HEK293 (cell line): ENCODE measurements at regions not wholly inside any gene's neighbourhood (a gene's known extent, or its start where the extent isn't known, plus 50 kb on each side); places are given as distances from the start of the nearest gene placed in this dataset.

ENCODE experiments used
- CTCF ChIA-PET: fragments of 350-600 bp; formaldehyde crosslinking; extraction: SDS; loops from one replicate; lab custom pipeline; 2021; ENCODE audit warnings: antibody characterized with exemption; lab: Yijun Ruan, JAX
- POLR2A ChIA-PET: fragments of 300-600 bp; formaldehyde crosslinking; extraction: SDS; loops from one replicate; lab custom pipeline; 2020; ENCODE audit warnings: antibody characterized with exemption, inconsistent platforms; lab: Yijun Ruan, JAX
- H3K27ac ChIP-seq: fragments of 200-500 bp; sonication (Bioruptor generic); 2 replicates; pipeline ENCODE4 v1.5.1; 2014; ENCODE audit warnings: low read depth, low read length, control low read depth, inconsistent platforms; ENCODE audit errors: extremely low read depth
- H3K36me3 ChIP-seq, 2 experiments: fragments of 200-500 bp in 1 of 2; sonication (Bioruptor generic) in 1 of 2; 1 replicate in 1 of 2; 2 replicates in 1 of 2; pipeline ENCODE4 v1.5.1; 2014 to 2017; ENCODE audit warnings: inconsistent platforms in 2 of 2, low read length in 2 of 2; ENCODE audit not compliant: control insufficient read depth in 2 of 2, insufficient read depth in 1 of 2
- H3K4me1 ChIP-seq: fragments of 200-500 bp; sonication (Bioruptor generic); 2 replicates; pipeline ENCODE4 v1.5.1; 2014; ENCODE audit warnings: mild to moderate bottlenecking, low read length, inconsistent platforms; ENCODE audit not compliant: control insufficient read depth, insufficient read depth
- H3K4me3 ChIP-seq: 2 replicates; pipeline ENCODE4 v1.5.1; 2011; ENCODE audit warnings: low read depth, mild to moderate bottlenecking, control low read depth, low read length, moderate library complexity
- H3K9me3 ChIP-seq: fragments of 200-500 bp; sonication (Bioruptor generic); 2 replicates; pipeline ENCODE4 v1.5.1; 2014; ENCODE audit warnings: low read depth, low read length, inconsistent platforms; ENCODE audit not compliant: control insufficient read depth, insufficient read depth
- GLIS1 ChIP-seq: fragments of 450-650 bp; formaldehyde crosslinking; IDR thresholded peaks from 2 replicates; pipeline ENCODE4 v1.5.1; 2016; ENCODE audit warnings: missing biosample characterization, missing genetic modification characterization
- HOXD13 ChIP-seq: sonication (generic); formaldehyde crosslinking; IDR thresholded peaks from 2 replicates; pipeline ENCODE4 v1.8.0; 2022; ENCODE audit warnings: missing genetic modification reagents, borderline replicate concordance
- IKZF3 ChIP-seq: fragments of 450-650 bp; IDR thresholded peaks from 2 replicates; pipeline ENCODE4 v1.5.0; 2018; ENCODE audit warnings: missing biosample characterization, mild to moderate bottlenecking, missing genetic modification characterization, moderate library complexity
- OSR2 ChIP-seq: fragments of 450-650 bp; formaldehyde crosslinking; IDR thresholded peaks from 2 replicates; pipeline ENCODE4 v1.5.1; 2016; ENCODE audit warnings: missing biosample characterization, missing genetic modification characterization
- SCRT1 ChIP-seq: fragments of 450-650 bp; formaldehyde crosslinking; IDR thresholded peaks from 2 replicates; pipeline ENCODE4 v1.5.1; 2016; ENCODE audit warnings: missing biosample characterization, missing genetic modification characterization, borderline replicate concordance
- ZFP69B ChIP-seq: fragments of 450-650 bp; formaldehyde crosslinking; IDR thresholded peaks from 2 replicates; pipeline ENCODE4 v1.5.1; 2016; ENCODE audit warnings: missing biosample characterization, missing genetic modification characterization
- ZIC2 ChIP-seq: fragments of 450-650 bp; formaldehyde crosslinking; IDR thresholded peaks from 2 replicates; pipeline ENCODE4 v1.5.1; 2016; ENCODE audit warnings: missing biosample characterization, missing genetic modification characterization
- ZNF19 ChIP-seq: fragments of 450-650 bp; formaldehyde crosslinking; IDR thresholded peaks from 2 replicates; pipeline ENCODE4; 2016; ENCODE audit warnings: missing biosample characterization, missing genetic modification characterization, low read depth
- ZNF266 ChIP-seq: fragments of 450-650 bp; formaldehyde crosslinking; IDR thresholded peaks from 2 replicates; pipeline ENCODE4 v1.5.1; 2016; ENCODE audit warnings: missing biosample characterization, missing genetic modification characterization, low read depth
- ZNF274 ChIP-seq, 2 experiments: fragments of 200-500 bp in 1 of 2; fragments of 450-650 bp in 1 of 2; sonication (Bioruptor generic) in 1 of 2; formaldehyde crosslinking in 1 of 2; IDR thresholded peaks; 2 replicates each; pipeline versions ENCODE4 v1.5.1 to v1.6.1; 2014 to 2016; ENCODE audit warnings: borderline replicate concordance in 1 of 2, inconsistent platforms in 1 of 2, low read length in 1 of 2, missing biosample characterization in 1 of 2, missing genetic modification characterization in 1 of 2
- ZNF302 ChIP-seq: fragments of 450-650 bp; formaldehyde crosslinking; IDR thresholded peaks from 2 replicates; pipeline ENCODE4 v1.5.1; 2016; ENCODE audit warnings: missing biosample characterization, missing genetic modification characterization, low read depth
- ZNF404 ChIP-seq: fragments of 450-650 bp; formaldehyde crosslinking; IDR thresholded peaks from 2 replicates; pipeline ENCODE4 v1.5.1; 2017; ENCODE audit warnings: missing biosample characterization, missing genetic modification characterization
- ZNF423 ChIP-seq: fragments of 450-650 bp; formaldehyde crosslinking; IDR thresholded peaks from 2 replicates; pipeline ENCODE4 v1.5.1; 2016; ENCODE audit warnings: missing biosample characterization, missing genetic modification characterization
- ZNF558 ChIP-seq: fragments of 450-650 bp; formaldehyde crosslinking; IDR thresholded peaks from 2 replicates; pipeline ENCODE4 v1.5.1; 2016; ENCODE audit warnings: missing biosample characterization, missing genetic modification characterization
- ZNF626 ChIP-seq: fragments of 450-650 bp; sonication (Bioruptor Pico); formaldehyde crosslinking; IDR thresholded peaks from 2 replicates; pipeline ENCODE4 v1.5.1; 2018; ENCODE audit warnings: missing biosample characterization, missing genetic modification characterization, inconsistent platforms
- ZNF707 ChIP-seq: fragments of 450-650 bp; formaldehyde crosslinking; IDR thresholded peaks from 2 replicates; pipeline ENCODE4 v1.5.1; 2016; ENCODE audit warnings: missing biosample characterization, missing genetic modification characterization
- ZNF792 ChIP-seq: fragments of 450-650 bp; formaldehyde crosslinking; IDR thresholded peaks from 2 replicates; pipeline ENCODE4 v1.5.1; 2016; ENCODE audit warnings: missing biosample characterization, missing genetic modification characterization
- ZNF837 ChIP-seq: fragments of 450-650 bp; formaldehyde crosslinking; IDR thresholded peaks from 2 replicates; pipeline ENCODE4 v1.5.1; 2016; ENCODE audit warnings: missing biosample characterization, missing genetic modification characterization
- TF ChIP-seq, protein P1 (sequence below): fragments of 450-650 bp; formaldehyde crosslinking; IDR thresholded peaks from 2 replicates; pipeline ENCODE4 v1.5.1; 2016; ENCODE audit warnings: missing biosample characterization, missing genetic modification characterization
- TF ChIP-seq, protein P2 (sequence below): fragments of 450-650 bp; formaldehyde crosslinking; IDR thresholded peaks from 2 replicates; pipeline ENCODE4 v1.5.1; 2016; ENCODE audit warnings: missing biosample characterization, missing genetic modification characterization
- TF ChIP-seq, protein P3 (sequence below): fragments of 450-650 bp; formaldehyde crosslinking; IDR thresholded peaks from 2 replicates; pipeline ENCODE4 v1.5.1; 2016; ENCODE audit warnings: missing biosample characterization, missing genetic modification characterization
- TF ChIP-seq, protein P4 (sequence below): fragments of 450-650 bp; formaldehyde crosslinking; IDR thresholded peaks from 2 replicates; pipeline ENCODE4 v1.5.1; 2017; ENCODE audit warnings: missing biosample characterization, missing genetic modification characterization
- TF ChIP-seq, protein P5 (sequence below): fragments of 450-650 bp; formaldehyde crosslinking; IDR thresholded peaks from 2 replicates; pipeline ENCODE4 v1.5.1; 2016; ENCODE audit warnings: missing biosample characterization, missing genetic modification characterization

DNA sequence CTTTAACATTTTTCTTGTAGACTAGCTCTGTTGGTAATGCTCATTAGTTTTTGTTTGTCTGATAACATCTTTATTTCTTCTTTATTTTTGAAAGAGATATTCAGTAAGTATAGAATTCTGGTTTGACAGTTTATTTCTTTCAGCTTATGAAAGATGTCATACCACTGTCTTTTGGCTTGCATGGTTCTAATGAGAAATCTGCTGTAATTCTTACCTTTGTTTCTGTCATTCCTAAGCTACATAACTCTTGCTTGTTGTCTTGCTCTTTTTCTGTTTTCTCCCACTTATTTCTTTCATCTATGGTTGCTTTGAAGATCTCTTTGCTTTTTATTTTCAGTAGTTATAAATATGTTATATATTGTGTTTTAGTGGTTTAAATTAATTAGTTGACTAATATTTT is 87.2 kb upstream of the PEX5L start (continued):
- TF ChIP-seq, protein P1, sequence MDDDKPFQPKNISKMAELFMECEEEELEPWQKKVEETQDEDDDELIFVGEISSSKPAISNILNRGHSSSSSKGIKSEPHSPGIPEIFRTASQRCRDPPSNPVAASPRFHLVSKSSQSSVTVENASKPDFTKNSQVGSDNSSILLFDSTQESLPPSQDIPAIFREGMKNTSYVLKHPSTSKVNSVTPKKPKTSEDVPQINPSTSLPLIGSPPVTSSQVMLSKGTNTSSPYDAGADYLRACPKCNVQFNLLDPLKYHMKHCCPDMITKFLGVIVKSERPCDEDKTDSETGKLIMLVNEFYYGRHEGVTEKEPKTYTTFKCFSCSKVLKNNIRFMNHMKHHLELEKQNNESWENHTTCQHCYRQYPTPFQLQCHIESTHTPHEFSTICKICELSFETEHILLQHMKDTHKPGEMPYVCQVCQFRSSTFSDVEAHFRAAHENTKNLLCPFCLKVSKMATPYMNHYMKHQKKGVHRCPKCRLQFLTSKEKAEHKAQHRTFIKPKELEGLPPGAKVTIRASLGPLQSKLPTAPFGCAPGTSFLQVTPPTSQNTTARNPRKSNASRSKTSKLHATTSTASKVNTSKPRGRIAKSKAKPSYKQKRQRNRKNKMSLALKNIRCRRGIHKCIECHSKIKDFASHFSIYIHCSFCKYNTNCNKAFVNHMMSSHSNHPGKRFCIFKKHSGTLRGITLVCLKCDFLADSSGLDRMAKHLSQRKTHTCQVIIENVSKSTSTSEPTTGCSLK (tag by site-specific recombination), result no peak
- no peak for TF ChIP-seq ZIC2 (tag by site-specific recombination)
- no peak for TF ChIP-seq ZNF837 (tag by site-specific recombination)
- TF ChIP-seq IKZF3 (tag by site-specific recombination), result no peak
- no peak for TF ChIP-seq GLIS1 (tag by site-specific recombination)
- TF ChIP-seq ZNF274 (IDR thresholded peaks at IDR 0.05; ENCODE audit: low read length), result no peak
- TF ChIP-seq ZNF274 (tag by site-specific recombination; IDR thresholded peaks at IDR 0.05; ENCODE audit: borderline replicate concordance), result no peak
- TF ChIP-seq ZNF626 (tag by site-specific recombination), result no peak
- TF ChIP-seq OSR2 (tag by site-specific recombination), result no peak
- TF ChIP-seq ZNF792 (tag by site-specific recombination), result no peak
- TF ChIP-seq ZNF302 (tag by site-specific recombination), result no peak
- no peak for TF ChIP-seq ZNF404 (tag by site-specific recombination)
- no peak for TF ChIP-seq SCRT1

DNA sequence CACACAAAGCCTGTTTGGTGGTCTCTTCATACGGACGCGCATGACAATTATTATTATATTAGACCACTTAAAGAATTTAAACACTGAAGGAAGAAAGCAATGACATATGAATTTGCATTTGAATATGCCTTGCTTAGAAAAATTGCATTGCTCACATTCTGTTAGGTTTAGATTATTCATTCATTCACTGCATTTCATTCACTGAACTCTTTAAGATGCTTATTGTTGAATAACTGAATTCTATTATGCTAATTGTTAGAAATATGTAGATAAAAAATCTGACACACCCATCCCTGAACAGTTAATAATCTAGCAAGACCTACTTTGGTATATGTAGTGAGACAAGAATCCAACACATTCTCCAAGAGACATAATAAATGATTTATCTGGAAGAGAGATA is 94.4 kb upstream of the PEX5L start:
- CTCF ChIA-PET, result no interaction called here
- Histone ChIP-seq H3K4me1 (no peaks in the 10 kb centered on the region), H3K4me3 (no peak overlapping the region), H3K9me3 (no peaks in the 10 kb centered on the region), H3K36me3 (no peaks in the 10 kb centered on the region), H3K27ac (no peak overlapping the region)
- POLR2A ChIA-PET, result no interaction called here
- TF ChIP-seq ZNF837 (tag by site-specific recombination), result no peak

DNA sequence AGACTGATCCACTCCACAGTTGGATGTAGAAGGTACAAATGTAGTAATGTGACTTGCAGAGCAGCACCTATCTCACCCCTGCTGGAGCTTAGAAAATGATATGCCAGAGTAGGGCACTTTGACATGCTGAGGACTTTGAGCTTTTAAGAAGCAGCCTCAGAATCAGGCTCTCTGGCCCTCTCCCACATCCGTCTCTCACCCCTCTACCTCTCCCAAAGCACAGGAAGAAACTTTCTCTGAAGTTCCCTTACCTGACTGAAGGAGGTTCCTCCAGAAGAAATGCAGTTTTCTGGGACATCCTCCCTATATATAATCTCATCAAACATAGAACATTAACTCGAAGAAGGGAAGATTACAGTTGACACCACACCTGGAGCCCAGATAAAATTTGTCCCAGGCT is 98.4 kb upstream of the PEX5L start:
- H3K27ac ChIP-seq, result no peak overlapping the region
- POLR2A ChIA-PET, result no interaction called here
- H3K4me1 ChIP-seq, result no peaks in the 10 kb centered on the region
- H3K9me3 ChIP-seq, result no peaks in the 10 kb centered on the region
- H3K4me3 ChIP-seq, result no peak overlapping the region
- CTCF ChIA-PET, result interaction anchor here (0.7 kb wide), 1 partner anchor 29 kb away, joined by 3 read pairs; no protein-coding TSS in a partner anchor
- no peaks in the 10 kb centered on the region for H3K36me3 ChIP-seq
- TF ChIP-seq, protein P2, sequence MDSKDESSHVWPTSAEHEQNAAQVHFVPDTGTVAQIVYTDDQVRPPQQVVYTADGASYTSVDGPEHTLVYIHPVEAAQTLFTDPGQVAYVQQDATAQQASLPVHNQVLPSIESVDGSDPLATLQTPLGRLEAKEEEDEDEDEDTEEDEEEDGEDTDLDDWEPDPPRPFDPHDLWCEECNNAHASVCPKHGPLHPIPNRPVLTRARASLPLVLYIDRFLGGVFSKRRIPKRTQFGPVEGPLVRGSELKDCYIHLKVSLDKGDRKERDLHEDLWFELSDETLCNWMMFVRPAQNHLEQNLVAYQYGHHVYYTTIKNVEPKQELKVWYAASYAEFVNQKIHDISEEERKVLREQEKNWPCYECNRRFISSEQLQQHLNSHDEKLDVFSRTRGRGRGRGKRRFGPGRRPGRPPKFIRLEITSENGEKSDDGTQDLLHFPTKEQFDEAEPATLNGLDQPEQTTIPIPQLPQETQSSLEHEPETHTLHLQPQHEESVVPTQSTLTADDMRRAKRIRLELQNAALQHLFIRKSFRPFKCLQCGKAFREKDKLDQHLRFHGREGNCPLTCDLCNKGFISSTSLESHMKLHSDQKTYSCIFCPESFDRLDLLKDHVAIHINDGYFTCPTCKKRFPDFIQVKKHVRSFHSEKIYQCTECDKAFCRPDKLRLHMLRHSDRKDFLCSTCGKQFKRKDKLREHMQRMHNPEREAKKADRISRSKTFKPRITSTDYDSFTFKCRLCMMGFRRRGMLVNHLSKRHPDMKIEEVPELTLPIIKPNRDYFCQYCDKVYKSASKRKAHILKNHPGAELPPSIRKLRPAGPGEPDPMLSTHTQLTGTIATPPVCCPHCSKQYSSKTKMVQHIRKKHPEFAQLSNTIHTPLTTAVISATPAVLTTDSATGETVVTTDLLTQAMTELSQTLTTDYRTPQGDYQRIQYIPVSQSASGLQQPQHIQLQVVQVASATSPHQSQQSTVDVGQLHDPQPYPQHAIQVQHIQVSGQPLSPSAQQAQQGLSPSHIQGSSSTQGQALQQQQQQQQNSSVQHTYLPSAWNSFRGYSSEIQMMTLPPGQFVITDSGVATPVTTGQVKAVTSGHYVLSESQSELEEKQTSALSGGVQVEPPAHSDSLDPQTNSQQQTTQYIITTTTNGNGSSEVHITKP (tag by site-specific recombination), result no peak
- TF ChIP-seq ZNF266, result no peak
- no peak for TF ChIP-seq HOXD13 (CRISPR knock-in tag)
- TF ChIP-seq ZNF423, result no peak
- TF ChIP-seq ZNF707 (tag by site-specific recombination), result no peak
- TF ChIP-seq, protein P3, sequence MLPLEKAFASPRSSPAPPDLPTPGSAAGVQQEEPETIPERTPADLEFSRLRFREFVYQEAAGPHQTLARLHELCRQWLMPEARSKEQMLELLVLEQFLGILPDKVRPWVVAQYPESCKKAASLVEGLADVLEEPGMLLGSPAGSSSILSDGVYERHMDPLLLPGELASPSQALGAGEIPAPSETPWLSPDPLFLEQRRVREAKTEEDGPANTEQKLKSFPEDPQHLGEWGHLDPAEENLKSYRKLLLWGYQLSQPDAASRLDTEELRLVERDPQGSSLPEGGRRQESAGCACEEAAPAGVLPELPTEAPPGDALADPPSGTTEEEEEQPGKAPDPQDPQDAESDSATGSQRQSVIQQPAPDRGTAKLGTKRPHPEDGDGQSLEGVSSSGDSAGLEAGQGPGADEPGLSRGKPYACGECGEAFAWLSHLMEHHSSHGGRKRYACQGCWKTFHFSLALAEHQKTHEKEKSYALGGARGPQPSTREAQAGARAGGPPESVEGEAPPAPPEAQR (tag by site-specific recombination), result no peak
- TF ChIP-seq ZNF19 (tag by site-specific recombination), result no peak
- no peak for TF ChIP-seq ZNF558
- TF ChIP-seq, protein P4, sequence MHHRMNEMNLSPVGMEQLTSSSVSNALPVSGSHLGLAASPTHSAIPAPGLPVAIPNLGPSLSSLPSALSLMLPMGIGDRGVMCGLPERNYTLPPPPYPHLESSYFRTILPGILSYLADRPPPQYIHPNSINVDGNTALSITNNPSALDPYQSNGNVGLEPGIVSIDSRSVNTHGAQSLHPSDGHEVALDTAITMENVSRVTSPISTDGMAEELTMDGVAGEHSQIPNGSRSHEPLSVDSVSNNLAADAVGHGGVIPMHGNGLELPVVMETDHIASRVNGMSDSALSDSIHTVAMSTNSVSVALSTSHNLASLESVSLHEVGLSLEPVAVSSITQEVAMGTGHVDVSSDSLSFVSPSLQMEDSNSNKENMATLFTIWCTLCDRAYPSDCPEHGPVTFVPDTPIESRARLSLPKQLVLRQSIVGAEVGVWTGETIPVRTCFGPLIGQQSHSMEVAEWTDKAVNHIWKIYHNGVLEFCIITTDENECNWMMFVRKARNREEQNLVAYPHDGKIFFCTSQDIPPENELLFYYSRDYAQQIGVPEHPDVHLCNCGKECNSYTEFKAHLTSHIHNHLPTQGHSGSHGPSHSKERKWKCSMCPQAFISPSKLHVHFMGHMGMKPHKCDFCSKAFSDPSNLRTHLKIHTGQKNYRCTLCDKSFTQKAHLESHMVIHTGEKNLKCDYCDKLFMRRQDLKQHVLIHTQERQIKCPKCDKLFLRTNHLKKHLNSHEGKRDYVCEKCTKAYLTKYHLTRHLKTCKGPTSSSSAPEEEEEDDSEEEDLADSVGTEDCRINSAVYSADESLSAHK (tag by site-specific recombination), result no peak
- no peak for TF ChIP-seq ZFP69B (tag by site-specific recombination)
- TF ChIP-seq, protein P5, sequence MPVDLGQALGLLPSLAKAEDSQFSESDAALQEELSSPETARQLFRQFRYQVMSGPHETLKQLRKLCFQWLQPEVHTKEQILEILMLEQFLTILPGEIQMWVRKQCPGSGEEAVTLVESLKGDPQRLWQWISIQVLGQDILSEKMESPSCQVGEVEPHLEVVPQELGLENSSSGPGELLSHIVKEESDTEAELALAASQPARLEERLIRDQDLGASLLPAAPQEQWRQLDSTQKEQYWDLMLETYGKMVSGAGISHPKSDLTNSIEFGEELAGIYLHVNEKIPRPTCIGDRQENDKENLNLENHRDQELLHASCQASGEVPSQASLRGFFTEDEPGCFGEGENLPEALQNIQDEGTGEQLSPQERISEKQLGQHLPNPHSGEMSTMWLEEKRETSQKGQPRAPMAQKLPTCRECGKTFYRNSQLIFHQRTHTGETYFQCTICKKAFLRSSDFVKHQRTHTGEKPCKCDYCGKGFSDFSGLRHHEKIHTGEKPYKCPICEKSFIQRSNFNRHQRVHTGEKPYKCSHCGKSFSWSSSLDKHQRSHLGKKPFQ (tag by site-specific recombination), result no peak
